ENCODE measurements at regions not wholly inside any gene's neighbourhood (a gene's known extent, or its start where the extent isn't known, plus 50 kb on each side); places are given as distances from the start of the nearest gene placed in this dataset.

- no peak for DNase-seq
Observed at GRCh38 chr14:97618917-97619690, 821.9 kb downstream of the VRK1 start.

- no peak for DNase-seq
Observed at GRCh38 chr14:97620066-97620465, 822.9 kb downstream of the VRK1 start.

GRCh38 chr14:97624985-97625384 lies 827.8 kb downstream of the VRK1 start:
- no peak for DNase-seq

GRCh38 chr14:97625477-97625876 lies 828.3 kb downstream of the VRK1 start:
- DNase-seq: no peak

DNA sequence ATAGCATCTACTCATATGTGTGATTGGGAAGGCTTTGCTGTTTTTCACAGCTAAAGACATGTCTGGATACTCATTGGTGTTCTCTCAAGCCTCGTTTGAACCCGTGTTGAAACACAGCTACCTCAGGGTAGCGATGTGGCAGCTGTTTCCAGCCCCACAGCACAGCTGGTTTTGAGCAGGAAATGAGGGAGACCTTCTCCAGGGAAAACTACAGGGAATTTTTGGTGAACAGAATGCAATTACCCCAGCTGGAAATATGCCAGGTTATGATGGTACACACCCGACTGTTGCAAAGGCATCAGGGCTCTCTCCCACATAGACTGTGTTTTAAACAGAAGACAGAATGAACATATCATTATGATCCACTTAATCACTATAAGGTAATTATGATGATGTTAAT lies 828.9 kb downstream of the VRK1 start:
- no peak for DNase-seq

GRCh38 chr14:97630249-97630648 lies 833.1 kb downstream of the VRK1 start:
- DNase-seq: no peak

DNA sequence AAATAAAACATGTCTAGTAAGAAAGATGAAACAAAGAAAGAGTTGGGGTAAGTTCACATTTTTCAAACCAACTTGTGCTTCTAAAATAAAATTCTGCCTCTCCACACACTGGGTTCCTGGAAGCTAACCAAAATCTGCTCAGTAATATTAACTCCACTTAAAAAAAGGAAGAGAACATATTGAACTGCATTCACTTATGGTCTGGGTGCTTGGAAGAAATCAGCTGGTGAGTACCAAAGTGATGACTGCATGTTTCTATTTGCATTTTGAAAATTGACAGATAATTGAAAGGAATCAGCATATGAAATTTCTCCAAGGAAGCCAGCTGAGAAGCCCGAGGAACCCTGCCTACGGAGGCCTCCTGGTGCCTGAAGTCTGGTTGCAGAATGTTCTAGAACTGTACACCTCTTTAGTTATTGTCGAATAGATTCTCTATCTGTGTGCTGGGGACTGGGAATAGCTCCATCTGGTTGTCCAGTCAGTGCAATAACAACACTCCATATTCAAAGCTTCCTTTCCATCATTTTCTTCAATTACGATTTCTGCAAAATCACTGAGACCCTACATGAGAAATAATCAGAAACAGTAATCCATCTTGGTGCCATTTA lies 836.1 kb downstream of the VRK1 start:
- no peak for DNase-seq

DNA sequence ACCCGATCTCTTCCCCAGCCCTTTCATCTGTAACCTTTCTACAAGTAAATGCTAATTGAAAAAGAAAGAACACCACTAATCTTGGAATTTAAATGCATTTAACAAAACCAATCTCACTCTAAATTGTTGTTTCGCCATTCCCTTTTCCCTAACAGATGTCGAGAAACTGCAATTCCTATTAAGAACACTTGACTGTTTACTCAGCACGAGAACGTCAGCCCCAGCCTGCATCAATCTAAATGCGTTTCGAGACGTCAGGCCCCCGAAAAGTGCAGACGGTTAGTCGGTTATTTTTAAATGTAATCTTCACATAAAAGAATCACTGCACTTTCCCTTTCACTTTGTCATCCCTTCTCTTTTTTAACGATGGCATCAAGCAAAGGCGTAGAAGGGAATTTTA lies 837.6 kb downstream of the VRK1 start:
- peak; percentile 37 for DNase-seq

DNA sequence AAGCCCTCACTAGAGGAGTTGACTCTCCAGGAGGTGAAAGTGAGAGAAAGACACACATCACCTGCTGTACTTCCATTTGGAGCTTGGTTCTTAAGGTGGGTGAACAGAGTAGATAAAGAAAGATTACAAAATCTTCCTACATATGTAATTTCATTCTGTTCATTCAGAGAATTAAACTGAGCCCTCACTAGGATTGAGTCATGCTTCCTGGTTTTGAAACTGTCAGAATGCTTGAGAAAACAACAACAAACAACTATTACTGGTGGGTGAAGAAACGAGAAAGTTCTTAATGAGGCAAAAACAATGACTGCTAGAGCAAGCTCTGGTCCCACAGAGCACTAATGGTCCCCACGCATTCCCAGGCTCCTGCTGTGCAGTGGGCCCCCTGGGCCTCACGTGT lies 841.7 kb downstream of the VRK1 start:
- no peak for DNase-seq

DNA sequence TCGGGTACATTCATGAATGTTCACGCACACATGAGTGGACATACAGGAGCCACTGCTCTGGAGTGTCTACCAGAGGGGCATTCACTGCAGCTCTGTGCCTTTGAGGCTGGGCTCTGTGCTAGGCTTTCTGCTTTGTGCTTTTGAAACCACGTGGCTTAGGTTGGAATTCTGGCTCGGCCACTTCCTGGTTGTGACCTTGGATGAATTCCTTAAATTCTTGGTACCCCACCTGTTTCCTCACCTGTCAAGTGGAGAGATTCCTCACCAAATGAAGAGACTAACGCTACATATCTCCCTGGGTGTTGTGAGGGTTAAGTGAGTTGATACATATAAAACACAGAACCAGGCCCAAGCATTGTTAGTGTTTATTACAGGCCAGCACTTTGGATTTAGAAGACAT lies 842.8 kb downstream of the VRK1 start:
- DNase-seq: no peak

DNA sequence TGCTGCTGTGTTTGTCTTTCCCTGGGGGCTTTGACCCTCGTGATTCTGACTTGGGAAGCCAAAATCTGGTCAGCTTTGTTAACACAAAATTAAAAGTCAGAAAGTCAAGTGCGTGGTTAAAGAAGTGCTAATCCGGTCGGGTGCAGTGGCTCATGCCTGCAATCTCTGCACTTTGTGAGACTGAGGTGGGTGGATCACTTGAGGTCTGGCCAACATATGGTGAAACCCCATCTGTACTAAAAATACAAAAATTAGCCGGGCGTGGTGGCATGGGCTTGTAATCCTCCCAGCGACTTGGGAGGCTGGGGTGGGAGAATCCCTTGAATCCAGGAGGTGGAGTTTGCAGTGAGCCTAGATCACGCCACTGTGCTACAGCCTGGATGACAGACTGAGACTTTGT lies 844.6 kb downstream of the VRK1 start:
- no peak for DNase-seq

- no peak for DNase-seq
Observed at GRCh38 chr14:97642631-97643030, 845.4 kb downstream of the VRK1 start.

DNA sequence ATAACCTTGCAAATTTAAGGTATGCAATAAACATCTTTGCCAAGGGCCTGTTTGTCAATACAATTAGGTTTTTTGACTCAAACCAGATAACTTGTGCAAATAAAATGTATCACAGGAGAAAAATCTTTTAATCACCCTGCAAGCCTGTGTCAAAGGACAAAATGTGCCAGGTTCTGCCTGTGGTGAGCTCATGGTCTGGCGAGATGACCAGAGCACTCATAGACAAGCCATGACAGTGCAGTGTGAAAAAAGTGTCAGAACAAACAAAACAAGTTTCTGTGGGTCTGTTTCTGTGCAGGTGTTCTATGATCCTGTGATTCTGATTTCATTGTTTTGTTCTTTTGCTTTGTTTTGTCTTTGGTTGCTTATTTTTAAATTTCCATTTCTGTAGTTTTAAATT lies 847.2 kb downstream of the VRK1 start:
- DNase-seq: no peak

DNA sequence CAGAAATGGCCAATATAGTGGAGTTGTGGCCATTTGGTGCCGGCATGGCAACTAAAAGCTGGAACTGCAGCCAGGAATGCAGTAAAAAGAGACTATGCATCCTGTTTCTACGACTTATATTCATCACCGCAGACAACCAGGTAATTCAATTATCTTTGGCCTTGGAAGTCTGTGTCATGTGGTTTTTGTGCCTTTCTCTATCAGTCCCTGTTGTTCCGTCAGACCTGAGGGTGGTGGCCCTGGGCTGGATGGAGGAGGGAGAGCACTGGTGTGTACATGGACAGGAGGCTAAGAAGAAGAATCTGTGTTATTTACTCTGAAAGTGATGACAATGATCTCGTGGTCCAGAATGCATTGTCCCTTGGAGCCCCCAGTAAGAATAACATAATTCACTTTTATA lies 852.6 kb downstream of the VRK1 start:
- DNase-seq: no peak

- no peak for DNase-seq
Observed at GRCh38 chr14:97655169-97655948, 858.2 kb downstream of the VRK1 start.

- no peak for DNase-seq
Observed at GRCh38 chr14:97657609-97658008, 860.4 kb downstream of the VRK1 start.

GRCh38 chr14:97687944-97688630 lies 890.9 kb downstream of the VRK1 start:
- DNase-seq: no peak

GRCh38 chr14:97688631-97689336 lies 891.6 kb downstream of the VRK1 start:
- no peak for DNase-seq

- DNase-seq: no peak
Observed at GRCh38 chr14:97692084-97692483, 894.9 kb downstream of the VRK1 start.

- DNase-seq: no peak
Observed at GRCh38 chr14:97695456-97695981, 898.3 kb downstream of the VRK1 start.

DNA sequence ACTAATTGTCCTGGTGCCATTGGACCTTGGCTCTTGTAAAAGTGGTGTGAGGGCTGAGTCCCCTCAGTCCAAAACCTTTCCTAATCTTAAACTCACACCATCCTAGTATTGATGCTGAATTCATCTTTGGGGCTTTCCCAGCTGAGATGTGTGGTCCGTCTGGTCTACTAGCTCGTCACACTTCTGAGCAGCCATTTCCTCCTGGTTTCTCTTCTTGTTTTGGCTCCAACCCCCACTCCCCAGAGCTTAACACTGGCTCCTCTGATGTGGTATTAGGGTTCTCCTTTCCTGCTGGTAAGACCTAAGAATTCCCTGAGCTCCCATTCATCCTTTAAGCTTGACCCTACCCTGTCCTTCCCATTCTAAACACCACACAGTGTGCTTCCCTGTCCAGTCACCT lies 900.6 kb downstream of the VRK1 start:
- peak; percentile 33 for DNase-seq

- DNase-seq: no peak
Observed at GRCh38 chr14:97699026-97699425, 901.8 kb downstream of the VRK1 start.
